ENCODE measurements at regions not wholly inside any gene's neighbourhood (a gene's known extent, or its start where the extent isn't known, plus 50 kb on each side); places are given as distances from the start of the nearest gene placed in this dataset.
"Not testable (repeated sequence)": the region's sequence is repeated elsewhere in the genome, so short reads cannot be mapped to it uniquely, and the experiment has no call there.

DNA sequence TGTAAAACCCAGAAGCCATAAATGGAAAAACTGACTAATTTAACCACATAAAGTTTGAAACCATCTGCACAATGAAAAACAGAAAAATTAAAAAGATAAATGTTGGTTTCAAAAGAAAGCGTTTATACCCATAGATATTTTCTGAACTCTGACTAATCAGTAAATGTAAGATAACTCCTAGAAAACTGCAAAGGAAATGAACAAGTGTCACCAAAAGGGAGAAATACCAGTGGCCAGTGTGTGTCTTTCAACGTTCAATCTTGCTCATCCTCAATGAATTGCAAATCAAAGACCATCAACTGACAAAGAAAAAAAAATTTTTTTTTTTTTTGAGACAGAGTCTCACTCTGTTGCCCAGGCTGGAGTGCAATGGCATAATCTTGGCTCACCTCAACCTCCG lies 180.1 kb downstream of the SYK start:
- no peak for DNase-seq

DNA sequence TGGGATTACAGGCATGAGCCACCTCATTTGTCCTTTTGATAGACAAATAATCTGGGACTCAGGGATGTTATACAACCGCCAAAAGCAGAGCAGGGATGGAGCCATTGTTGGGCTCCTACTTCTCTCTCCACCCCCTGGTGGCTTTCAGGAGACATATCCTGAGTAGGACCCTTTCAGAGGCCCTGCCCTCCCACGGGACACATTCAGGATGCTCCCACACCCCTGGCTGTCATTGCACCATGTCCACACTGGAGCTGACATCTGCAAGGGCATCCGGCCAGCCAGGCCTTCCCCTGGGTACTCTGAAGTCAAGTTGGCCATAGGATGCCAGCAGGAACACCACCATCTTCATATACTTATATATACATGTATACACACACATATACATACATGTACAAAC lies 181.8 kb downstream of the SYK start:
- DNase-seq: no peak

- no peak for DNase-seq
Observed at GRCh38 chr9:90985631-90986030, 184.0 kb downstream of the SYK start.

- DNase-seq: no peak
Observed at GRCh38 chr9:90986161-90986560, 184.5 kb downstream of the SYK start.

- DNase-seq: no peak
Observed at GRCh38 chr9:90987566-90987965, 185.9 kb downstream of the SYK start.

DNA sequence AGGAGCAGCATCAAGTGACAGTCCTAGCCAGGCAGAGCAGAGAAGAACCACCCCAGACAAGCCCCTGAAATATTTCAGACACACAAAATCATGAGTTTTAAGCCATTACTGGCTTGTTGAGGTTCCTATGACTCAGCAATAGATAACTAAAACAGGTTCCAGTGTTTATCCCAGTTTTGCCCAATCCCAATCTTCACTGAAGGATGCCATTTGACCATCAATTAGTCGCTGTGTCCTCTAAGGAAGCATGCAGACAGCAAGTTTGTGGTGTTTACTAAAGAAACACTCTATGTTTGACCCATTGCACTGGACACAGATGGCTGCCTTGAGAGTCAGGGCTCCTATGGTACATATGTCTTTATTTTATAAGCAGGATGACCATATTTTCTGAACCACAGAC lies 186.7 kb downstream of the SYK start:
- no peak for DNase-seq

- no peak for DNase-seq
Observed at GRCh38 chr9:90991953-90992352, 190.3 kb downstream of the SYK start.

GRCh38 chr9:90995516-90995915 lies 193.9 kb downstream of the SYK start:
- DNase-seq: no peak

DNA sequence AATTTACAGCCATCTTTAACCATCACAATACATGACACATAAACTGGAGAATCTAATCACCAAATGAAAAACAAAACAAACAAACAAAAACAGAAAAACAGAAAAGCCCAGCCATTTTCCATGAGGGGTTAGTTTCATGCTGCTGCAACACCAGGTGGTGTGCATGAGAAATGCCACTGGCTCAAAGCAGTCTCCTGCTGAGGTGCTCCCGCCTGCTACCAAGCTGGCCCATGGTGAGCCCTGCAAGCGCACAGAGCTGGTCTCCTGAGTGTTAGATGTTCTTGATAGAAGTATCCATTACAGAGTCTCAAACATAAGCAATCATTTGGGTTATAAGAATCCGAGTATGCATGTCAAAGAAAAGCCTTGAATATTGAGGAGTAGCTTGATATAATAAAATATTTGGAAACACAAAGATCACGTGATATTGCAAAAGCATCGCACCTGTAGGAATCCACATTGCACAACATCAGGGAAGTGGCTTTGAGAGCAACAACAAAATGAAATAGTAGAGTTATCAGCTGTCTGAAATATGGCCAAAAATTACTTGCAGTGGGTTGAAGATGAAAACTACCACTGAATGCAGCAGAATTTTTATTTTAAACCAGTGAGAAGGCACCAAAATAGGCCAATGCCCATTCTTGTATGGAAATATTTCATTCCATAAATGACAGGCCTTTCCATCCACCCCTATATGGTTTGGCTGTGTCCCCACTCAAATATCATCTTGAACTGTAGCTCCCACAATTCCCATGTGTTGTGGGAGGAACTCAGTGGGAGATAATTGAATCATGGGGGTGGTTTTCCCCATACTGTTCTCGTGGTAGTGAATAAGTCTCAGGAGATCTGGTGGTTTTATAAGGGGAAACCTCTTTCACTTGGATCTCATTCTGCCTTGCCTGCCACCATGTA lies 194.8 kb downstream of the SYK start:
- no peak for DNase-seq

DNA sequence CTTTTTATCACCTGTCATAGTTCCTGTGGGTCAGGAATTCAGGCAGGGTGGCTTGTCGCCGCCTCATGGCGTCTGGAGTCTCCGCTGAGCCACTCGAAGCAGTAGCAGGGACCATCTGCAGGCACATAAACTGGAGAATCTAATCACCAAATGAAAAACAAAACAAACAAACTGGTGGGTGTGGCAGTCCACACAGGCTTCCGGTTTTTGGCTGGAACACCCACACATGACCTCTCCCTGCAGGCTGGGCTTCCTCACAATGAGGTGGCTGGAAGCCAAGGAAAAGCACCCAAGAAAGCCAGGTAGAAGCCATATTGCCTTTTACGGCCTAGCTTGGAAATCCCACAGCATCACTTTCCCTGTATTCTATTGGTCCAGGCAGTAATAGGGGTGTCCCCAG lies 197.0 kb downstream of the SYK start:
- no peak for DNase-seq

DNA sequence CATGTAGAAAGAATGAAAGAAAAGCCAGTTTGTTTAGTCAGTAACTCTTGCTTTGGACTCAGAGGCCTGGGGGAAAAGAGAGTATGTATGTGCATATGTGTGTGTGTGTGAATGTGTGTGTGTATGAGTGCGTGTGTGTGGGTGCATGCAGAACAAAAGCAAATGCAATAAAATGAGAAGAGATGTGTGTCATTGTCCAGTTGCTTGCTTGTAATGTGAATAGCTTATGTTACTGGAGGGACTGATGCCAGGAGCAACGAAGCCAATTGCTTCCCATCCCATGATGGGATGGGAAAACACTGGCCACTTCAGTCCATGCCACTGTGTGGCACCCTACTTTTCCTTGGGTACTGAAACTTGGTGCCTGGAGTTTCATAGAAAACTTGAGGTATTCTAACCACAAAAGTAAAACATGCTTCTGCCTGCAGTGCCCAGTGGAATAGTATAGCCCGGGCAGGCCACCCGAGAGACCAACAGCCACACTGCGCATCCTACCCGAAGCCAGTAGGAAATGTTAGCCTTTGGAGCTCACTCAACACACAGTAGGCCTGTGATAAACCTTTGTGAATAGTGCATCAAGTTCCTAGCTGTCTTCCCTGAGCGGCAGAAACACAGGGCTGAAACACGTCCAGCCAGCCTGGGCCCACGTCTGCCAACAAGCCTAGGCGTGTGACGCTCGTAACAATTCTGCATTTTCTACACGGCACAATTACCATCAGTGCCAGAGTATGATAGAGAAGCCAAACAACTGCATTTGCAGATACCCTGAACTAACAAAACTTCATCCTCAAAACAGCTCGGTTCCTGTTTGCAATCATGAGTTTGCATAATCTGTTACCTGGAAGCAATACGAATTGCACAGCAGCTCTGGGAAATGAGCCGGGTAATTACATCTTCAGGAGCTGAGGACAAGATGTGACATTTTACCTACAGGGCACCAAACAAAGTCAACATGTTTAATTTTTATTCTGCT lies 198.1 kb downstream of the SYK start:
- no peak for DNase-seq

- DNase-seq: peak; percentile 11
Observed at GRCh38 chr9:91001146-91001611, 199.6 kb downstream of the SYK start.

- DNase-seq: no peak
Observed at GRCh38 chr9:91004484-91004883, 202.9 kb downstream of the SYK start.

GRCh38 chr9:91004992-91005391 lies 203.4 kb downstream of the SYK start:
- no peak for DNase-seq

DNA sequence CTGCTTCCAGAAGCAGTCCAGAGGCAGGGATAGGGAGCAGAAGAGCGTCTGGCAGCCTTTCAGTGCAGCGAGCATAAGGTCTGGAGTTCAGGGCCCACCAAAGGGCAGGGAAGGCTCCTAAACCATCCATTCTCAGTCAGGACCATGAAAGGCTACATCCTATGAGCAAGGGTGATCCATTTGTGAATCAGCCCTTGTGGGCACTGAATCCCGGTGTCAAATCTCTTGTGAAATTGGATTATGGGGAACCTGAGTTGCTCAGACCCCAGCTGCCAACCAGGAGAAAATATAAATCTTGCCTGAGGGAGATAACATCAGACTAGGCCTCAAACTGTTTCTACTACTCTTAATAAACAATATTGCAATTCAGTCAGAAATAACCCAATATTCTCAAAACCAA lies 204.4 kb downstream of the SYK start:
- DNase-seq: no peak

DNA sequence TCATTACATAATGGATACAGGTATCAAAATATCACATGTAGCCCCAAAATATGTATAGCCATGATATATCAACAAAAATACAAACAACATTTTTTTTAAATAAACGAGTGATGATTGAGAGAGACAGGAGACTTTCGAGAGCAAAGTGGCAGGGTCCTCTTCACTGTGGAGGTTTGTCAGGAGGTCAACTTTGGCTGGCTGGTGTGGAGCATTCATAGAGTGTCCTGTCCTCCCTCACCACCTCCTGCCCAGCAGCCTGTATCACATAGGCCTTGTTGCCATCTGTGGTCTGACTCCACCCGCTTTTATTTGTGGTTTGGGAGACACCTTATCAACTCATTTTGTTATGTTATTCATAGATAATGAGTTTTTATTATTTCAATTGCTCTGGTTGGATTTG lies 206.9 kb downstream of the SYK start:
- DNase-seq: no peak

DNA sequence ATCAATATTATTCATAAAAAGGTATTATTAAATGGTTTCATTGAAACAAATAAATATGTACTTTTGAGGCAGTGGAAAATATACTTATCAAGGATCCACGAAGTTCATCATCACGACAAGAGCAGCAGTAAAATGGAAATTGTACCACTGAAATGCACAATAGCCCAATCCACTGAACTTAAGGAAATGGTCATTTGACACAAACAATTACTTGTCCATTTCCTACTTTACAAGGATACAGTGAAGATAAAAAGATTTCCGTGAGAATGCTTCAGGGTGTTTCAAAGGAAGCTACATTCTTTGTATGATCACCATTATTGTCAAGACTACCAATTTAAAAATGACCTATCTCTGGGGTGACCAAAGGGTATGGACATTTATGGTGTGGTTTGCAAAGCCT lies 210.3 kb downstream of the SYK start:
- DNase-seq: no peak

- no peak for DNase-seq
Observed at GRCh38 chr9:91012933-91013841, 211.6 kb downstream of the SYK start.

DNA sequence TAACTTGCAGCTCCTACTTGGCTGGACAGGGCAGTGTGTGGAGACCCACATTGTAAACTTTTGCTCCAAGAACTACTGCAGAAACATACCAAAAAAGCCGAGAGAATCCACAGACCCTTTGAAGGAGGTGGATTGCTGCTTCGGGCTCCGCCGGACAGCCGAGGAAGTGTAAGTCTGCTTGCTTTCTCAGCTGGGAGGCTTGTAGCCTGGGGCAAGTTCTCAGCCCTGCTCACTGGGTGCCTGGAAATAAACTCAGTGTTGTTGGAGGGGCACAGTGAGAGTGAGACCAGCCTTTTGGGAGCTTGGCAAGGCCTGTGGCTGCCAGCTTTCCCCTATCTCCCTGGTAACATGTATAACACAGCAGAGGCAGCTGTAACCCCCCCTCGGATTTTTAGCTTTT lies 215.6 kb downstream of the SYK start:
- DNase-seq: no peak

GRCh38 chr9:91019871-91020270 lies 218.3 kb downstream of the SYK start:
- not testable (repeated sequence) for DNase-seq

DNA sequence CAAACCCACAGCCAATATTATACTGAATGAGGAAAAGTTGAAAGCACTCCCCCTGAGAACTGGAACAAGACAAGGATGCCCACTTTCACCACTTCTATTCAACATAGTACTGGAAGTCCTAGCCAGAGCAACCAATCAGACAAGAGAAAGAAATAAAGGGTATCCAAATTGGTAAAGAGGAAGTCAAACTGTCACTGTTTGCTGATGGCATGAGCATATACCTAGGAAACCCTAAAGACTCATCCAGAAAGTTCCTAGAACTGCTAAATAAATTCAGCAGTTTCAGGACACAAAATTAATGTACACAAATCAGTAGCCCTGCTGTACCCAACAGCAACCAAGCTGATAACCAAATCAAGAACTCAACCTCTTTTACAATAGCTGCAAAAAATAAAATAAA lies 220.0 kb downstream of the SYK start:
- not testable (repeated sequence) for DNase-seq

DNA sequence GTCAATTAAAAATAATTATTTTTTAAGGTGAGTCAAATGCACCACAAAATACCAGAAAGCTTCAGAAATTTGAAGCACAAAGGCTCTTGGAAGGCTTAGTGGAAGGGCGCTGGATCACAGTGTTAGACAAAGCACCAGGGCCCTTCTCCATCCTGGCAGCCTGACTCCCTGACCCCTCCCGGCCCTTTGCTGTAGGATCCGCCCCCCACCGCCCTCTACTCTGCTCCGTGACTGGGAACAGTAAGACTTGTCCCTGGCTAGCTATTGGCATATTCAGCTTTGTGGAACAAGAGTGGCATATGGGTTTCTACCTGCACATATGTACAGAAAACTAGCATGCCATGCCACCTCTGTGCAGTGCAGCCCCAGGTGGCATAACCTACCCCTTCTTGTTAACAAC lies 222.1 kb downstream of the SYK start:
- no peak for DNase-seq

DNA sequence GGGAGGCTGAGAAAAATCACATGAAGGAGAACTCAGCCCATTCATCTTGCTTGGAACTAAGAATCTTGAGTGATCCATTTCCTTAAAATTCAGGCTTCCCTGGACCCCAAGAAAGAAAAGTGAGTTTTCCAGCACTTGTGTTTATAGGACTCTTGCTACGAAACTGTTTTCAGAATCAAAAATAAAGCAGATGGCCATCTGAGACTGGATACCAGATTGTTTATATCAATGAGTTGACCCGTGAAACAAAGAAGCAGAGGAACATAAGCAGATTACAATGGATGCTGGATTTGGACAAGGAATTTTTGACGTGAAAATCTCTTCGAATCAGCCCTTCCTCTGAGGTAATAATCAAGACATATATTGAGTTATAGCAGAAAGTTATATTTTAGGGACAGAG lies 223.2 kb downstream of the SYK start:
- no peak for DNase-seq
